GM21529 (cell line): ENCODE measurements at regions not wholly inside any gene's neighbourhood (a gene's known extent, or its start where the extent isn't known, plus 50 kb on each side); places are given as distances from the start of the nearest gene placed in this dataset.
"Not testable (repeated sequence)": the region's sequence is repeated elsewhere in the genome, so short reads cannot be mapped to it uniquely, and the experiment has no call there.

Source experiments
- ATAC-seq: cut with Tn5 transposase; IDR thresholded peaks from one replicate; pipeline ENCODE4 v1.9.1; 2021; ENCODE audit not compliant: unreplicated experiment

DNA sequence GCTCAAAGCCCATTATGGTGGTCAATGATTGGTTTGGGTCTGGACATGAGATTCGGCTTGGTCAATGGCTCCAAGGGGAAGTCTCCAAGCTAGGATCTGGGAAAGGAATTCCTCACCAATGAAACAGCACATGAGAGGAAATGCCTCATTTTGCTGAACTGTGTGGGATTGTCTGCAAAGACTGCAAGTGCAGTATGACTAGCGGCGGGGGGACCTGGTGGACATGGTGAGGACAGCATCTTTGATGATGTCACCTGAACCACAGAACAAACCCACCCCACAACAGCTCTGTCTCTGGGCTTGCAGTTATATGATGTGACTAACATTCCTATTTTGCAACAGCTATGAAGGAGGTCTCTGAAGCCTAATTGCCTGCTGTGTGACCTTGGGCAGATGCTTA lies 50.6 kb upstream of the NKD1 start:
- no peak for ATAC-seq

GRCh38 chr16:50496990-50497389 lies 51.2 kb upstream of the NKD1 start:
- ATAC-seq: no peak

- no peak for ATAC-seq
Measured at GRCh38 chr16:50495673-50496072, 52.5 kb upstream of the NKD1 start.

GRCh38 chr16:50494501-50495491 lies 53.4 kb upstream of the NKD1 start:
- ATAC-seq: no peak

DNA sequence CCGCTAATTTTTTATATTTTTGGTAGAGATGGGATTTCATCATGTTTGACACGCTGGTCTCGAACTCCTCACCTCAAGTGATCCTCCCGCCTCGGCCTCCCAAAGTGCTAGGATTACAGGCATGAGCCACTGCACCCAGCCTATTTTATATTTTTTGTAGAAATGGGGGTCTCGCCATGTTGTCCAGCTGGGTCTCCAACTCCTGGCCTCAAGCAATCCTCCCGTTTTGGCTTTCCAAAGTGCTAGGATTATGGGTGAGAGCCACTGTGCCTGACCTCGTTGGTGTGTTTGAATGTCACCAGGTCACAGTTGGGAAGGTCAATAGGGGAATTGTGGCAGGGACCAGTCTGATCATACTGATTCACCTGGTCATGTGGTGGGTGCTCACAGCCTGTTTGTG lies 56.7 kb upstream of the NKD1 start:
- ATAC-seq: no peak

- ATAC-seq: no peak
Measured at GRCh38 chr16:50490828-50491227, 57.4 kb upstream of the NKD1 start.

DNA sequence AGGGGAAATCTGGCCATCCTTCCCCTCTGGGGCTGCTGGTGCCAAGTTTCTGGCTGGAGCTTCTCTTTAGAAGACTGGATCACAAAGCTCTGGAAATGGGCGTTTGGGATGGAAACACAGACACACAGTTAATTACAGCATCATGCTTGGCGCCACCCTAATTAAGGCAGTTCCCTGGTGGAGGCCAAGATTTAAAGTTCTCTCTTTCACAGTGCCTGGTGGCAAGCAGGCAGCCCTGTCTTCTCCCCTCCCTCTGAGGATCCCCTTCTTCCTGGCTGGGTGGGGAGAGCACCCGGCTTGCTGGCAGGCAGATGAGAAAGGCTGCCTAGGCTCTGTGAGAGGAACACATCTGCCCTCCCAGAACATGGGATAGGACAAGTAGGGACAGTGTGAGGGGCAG lies 59.0 kb upstream of the NKD1 start:
- no peak for ATAC-seq

DNA sequence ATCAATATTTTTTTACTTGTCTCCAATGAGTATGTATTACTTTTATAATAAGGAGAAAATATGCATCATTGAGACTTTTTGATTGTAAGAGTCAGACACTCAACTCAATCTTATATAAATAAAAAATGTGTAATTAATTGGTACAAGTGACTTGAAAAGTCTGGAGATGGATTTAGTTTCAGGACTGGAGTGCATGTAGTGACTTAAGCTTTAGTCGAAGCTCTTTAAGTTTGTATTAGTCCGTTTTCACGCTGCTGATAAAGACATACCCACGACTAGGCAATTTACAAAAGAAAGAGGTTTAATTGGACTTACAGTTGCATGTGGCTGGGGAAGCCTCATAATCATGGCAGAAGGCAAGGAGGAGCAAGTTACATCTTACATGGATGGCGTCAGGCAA lies 60.7 kb upstream of the NKD1 start:
- no peak for ATAC-seq

DNA sequence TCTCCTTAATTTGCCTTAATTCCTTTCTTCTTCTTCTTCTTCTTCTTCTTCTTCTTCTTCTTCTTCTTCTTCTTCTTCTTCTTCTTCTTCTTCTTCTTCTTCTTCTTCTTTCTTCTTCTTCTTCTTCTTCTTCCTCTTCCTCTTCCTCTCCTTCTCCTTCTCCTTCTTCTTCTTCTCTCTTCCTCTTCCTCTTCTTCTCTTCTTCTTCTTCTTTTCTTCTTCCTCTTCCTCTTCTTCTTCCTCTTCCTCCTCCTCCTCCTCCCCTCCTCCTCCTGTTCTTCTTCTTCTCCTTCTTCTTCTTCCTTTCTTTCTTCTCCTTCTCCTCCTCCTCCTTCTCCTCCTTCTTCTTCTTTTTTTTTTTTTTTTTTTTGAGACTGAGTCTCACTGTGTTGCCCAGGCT lies 62.0 kb upstream of the NKD1 start:
- ATAC-seq: not testable (repeated sequence)

DNA sequence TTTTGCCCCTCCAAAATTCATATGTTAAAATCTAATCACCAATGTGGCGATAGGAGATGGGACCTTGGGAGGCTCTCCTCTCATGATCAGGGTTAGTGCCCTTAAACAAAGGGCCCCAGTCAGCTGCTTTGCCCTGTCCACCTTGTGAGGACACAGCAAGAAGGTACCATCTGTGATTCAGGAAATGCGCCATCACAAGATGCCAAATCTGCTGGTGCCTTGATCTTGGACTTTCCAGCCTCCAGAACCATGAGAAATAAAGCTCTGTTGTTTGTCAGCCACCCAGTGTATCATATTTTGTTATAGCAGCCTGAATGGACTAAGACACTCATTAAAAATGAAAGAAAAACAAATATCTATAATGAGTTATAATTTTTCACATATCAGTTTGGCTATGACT lies 63.0 kb upstream of the NKD1 start:
- ATAC-seq: no peak

- no peak for ATAC-seq
Measured at GRCh38 chr16:50482271-50482670, 65.9 kb upstream of the NKD1 start.

DNA sequence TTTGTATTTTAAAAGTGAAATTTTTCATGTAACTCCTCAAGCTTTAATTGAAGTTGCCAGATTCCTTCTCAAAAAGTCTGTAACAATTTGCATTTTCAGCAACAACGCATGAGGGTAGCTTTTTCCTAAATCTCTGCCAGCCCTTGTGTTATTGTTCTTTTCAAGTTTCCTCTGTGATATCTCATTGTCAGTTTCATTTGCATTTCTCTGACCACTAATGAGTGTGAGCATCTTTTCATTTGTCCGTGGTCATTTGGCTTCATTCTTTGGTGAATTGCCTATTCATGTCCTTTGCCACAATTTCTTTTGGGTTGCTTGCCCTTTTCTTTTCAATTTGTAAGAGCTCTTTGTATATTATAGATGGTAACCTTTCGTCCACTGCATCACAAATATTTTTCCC lies 68.0 kb upstream of the NKD1 start:
- ATAC-seq: no peak

- ATAC-seq: no peak
Measured at GRCh38 chr16:50479771-50480170, 68.4 kb upstream of the NKD1 start.

GRCh38 chr16:50478773-50479149 lies 69.4 kb upstream of the NKD1 start:
- ATAC-seq: no peak

GRCh38 chr16:50478075-50478772 lies 70.0 kb upstream of the NKD1 start:
- no peak for ATAC-seq

DNA sequence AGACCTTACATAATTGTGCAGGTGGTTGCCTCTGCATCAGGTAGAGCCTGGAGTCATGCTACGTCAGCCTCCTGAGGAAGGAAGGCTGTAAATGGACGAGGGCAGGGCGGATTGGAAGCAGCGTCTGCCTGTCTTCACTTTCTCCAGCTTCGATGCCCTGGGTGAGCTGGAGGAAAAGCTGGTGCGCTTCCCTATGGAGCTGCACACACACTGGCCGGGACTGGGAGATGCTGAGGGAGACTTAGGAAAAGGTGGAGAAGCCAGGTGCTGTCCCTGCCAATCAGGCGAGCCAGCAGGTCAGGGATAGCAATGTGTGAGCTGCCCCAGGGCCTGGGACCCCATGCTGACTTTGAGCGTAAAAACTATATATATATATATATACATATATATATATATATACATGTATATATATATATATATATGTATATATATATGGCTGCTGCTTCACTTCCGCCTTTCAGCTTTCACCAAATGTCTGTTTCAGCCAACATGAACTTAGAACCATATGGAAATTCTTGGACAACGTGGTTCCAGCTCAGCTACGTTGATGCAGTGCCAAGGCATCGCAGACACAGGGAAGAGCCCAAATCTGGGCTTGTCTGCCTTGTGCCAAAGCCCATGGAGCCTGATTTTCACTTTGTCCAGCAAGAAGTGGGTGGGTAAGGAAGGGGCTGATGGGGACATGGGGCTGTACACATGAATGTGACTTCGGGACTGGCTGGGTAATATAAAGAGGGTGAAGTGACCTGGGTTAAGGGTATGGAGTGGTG lies 71.5 kb upstream of the NKD1 start:
- no peak for ATAC-seq

- no peak for ATAC-seq
Measured at GRCh38 chr16:50475170-50475569, 73.0 kb upstream of the NKD1 start.

GRCh38 chr16:50474138-50474537 lies 74.1 kb upstream of the NKD1 start:
- ATAC-seq: no peak

GRCh38 chr16:50473356-50473945 lies 74.7 kb upstream of the NKD1 start:
- ATAC-seq: peak; percentile 82

DNA sequence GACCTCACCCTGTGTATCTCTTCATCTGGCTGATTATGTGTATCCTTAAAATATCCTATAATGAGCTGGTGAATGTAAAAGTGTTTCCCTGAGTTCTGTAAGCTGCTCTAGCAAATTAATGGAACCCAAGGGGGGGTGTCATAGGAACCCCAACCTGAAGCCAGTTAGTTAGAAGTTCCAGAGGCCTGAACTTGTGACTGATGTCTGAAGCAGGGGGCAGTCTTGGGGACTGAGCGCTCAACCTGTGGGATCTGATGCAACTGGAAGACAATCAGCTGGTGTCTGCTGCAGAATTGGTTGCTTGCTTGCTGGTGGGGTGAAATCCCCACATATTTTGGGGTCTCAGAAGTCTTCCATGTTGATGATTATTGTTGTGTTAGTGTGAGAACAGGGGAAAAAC lies 75.7 kb upstream of the NKD1 start:
- ATAC-seq: no peak

- no peak for ATAC-seq
Measured at GRCh38 chr16:50470687-50471086, 77.5 kb upstream of the NKD1 start.
